Mesothelial cell of epicardium (in vitro differentiated cells): ENCODE measurements at regions not wholly inside any gene's neighbourhood (a gene's known extent, or its start where the extent isn't known, plus 50 kb on each side); places are given as distances from the start of the nearest gene placed in this dataset.

ENCODE experiments used
- DNase-seq, 2 experiments: peaks; one replicate each; pipeline ENCODE4 v3.0.0; 2021; ENCODE audit warnings: low spot score in 2 of 2; ENCODE audit not compliant: unreplicated experiment in 2 of 2
- H3K27ac Mint-ChIP-seq: 2 replicates; pipeline ENCODE4 v1.8.0; 2021; ENCODE audit warnings: mixed read lengths
- H3K27me3 Mint-ChIP-seq: 2 replicates; pipeline ENCODE4 v1.8.0; 2021; ENCODE audit warnings: low read depth, mixed read lengths
- H3K36me3 Mint-ChIP-seq: 2 replicates; pipeline ENCODE4 v1.8.0; 2021; ENCODE audit warnings: mixed read lengths
- H3K4me1 Mint-ChIP-seq: 2 replicates; pipeline ENCODE4 v1.8.0; 2021; ENCODE audit warnings: mixed read lengths
- H3K4me3 Mint-ChIP-seq: 2 replicates; pipeline ENCODE4 v1.8.0; 2021; ENCODE audit warnings: mild to moderate bottlenecking, moderate library complexity, mixed read lengths
- H3K9me3 Mint-ChIP-seq: 2 replicates; pipeline ENCODE4 v1.8.0; 2021; ENCODE audit warnings: mixed read lengths
- TF ChIP-seq, protein P1 (sequence below): fragments of 200-600 bp; sonication (generic); IDR thresholded peaks from one replicate; pipeline ENCODE4 v1.5.0; 2021; ENCODE audit warnings: antibody characterized with exemption; ENCODE audit not compliant: unreplicated experiment

GRCh38 chr2:8534729-8535468 lies 147.0 kb upstream of the ID2 start:
- Mint-ChIP-seq H3K4me3 (no peak overlapping the region), H3K27ac (peak overlapping the region; percentile 85), H3K27me3 (no peaks in the 10 kb centered on the region), H3K9me3 (peaks cover 15% of the 10 kb centered on the region), H3K4me1 (peaks cover 51% of the 10 kb centered on the region), H3K36me3 (peaks cover 5% of the 10 kb centered on the region)
- no peak for DNase-seq
- TF ChIP-seq, protein P1, sequence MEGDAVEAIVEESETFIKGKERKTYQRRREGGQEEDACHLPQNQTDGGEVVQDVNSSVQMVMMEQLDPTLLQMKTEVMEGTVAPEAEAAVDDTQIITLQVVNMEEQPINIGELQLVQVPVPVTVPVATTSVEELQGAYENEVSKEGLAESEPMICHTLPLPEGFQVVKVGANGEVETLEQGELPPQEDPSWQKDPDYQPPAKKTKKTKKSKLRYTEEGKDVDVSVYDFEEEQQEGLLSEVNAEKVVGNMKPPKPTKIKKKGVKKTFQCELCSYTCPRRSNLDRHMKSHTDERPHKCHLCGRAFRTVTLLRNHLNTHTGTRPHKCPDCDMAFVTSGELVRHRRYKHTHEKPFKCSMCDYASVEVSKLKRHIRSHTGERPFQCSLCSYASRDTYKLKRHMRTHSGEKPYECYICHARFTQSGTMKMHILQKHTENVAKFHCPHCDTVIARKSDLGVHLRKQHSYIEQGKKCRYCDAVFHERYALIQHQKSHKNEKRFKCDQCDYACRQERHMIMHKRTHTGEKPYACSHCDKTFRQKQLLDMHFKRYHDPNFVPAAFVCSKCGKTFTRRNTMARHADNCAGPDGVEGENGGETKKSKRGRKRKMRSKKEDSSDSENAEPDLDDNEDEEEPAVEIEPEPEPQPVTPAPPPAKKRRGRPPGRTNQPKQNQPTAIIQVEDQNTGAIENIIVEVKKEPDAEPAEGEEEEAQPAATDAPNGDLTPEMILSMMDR = no peak

DNA sequence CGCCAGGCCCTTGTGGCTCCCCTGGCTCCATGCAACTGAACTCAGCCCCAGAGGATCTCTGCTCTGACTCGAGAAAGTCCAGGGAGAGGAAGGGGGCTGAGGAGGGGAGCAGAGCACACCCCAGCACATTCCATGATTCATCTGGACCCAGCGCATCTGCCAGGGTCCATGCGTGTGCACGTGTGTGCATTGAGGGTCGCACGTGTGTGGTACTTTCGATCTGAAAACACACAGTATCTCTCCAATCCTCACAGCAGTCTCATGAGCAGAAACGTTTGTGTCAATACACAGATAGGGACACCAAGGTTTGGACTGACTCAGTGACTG lies 146.4 kb upstream of the ID2 start:
- Mint-ChIP-seq H3K9me3 (peaks cover 15% of the 10 kb centered on the region), H3K27ac (peak overlapping the region; percentile 85), H3K4me1 (peaks cover 57% of the 10 kb centered on the region), H3K36me3 (peaks cover 5% of the 10 kb centered on the region), H3K4me3 (no peak overlapping the region), H3K27me3 (no peaks in the 10 kb centered on the region)
- DNase-seq = no peak
- TF ChIP-seq, protein P1 = no peak

GRCh38 chr2:8535821-8536685 lies 145.8 kb upstream of the ID2 start:
- peaks cover 13% of the 10 kb centered on the region for H3K9me3 Mint-ChIP-seq
- no peak for DNase-seq
- TF ChIP-seq, protein P1 = no peak
- peaks cover 4% of the 10 kb centered on the region for H3K36me3 Mint-ChIP-seq
- H3K27me3 Mint-ChIP-seq = no peaks in the 10 kb centered on the region
- peaks cover 63% of the 10 kb centered on the region for H3K4me1 Mint-ChIP-seq
- no peak overlapping the region for H3K4me3 Mint-ChIP-seq
- peak overlapping the region; percentile 85 for H3K27ac Mint-ChIP-seq

GRCh38 chr2:8536686-8537561 lies 144.9 kb upstream of the ID2 start:
- H3K4me1 Mint-ChIP-seq = peaks cover 72% of the 10 kb centered on the region
- peaks cover 2% of the 10 kb centered on the region for H3K36me3 Mint-ChIP-seq
- DNase-seq = no peak
- H3K4me3 Mint-ChIP-seq = peak overlapping the region; percentile 10
- TF ChIP-seq, protein P1 = no peak
- peak overlapping the region; percentile 85 for H3K27ac Mint-ChIP-seq
- peaks cover 4% of the 10 kb centered on the region for H3K9me3 Mint-ChIP-seq
- H3K27me3 Mint-ChIP-seq = no peaks in the 10 kb centered on the region

DNA sequence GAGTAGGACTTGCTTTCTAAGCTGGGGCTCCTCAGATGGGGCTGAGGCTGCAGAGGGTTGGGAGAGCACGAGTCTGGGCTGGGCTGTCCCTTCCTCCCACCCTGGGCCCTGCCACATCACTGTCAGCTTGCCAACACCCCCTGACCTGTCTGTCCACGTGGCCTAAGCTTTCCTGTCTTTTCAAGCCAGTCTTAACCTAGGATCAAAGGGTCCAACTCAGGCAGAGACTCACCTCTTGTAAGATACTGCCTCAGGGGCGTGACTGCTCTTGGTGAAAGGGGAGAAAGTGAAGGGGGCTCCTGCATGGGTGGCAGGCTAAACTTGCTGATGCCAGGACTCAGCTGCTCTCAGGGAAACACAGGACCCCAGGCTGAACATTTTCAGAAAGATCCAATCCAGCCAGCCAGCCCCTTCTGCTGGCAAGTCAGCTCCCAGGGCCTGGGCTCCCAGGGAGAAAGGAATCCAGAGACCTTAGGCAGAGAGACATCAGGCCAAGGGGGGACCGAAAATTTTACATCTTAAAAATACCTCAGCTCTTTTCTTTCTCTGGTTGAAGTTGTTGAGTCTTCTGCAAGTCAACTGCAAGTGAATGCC lies 144.2 kb upstream of the ID2 start:
- peak overlapping the region; percentile 3 for H3K27ac Mint-ChIP-seq
- H3K4me1 Mint-ChIP-seq = peaks cover 79% of the 10 kb centered on the region
- no peak for DNase-seq
- no peaks in the 10 kb centered on the region for H3K36me3 Mint-ChIP-seq
- TF ChIP-seq, protein P1 = no peak
- H3K4me3 Mint-ChIP-seq = no peak overlapping the region
- H3K9me3 Mint-ChIP-seq = no peaks in the 10 kb centered on the region
- H3K27me3 Mint-ChIP-seq = no peaks in the 10 kb centered on the region
